Loucy (cell line): ENCODE measurements at regions not wholly inside any gene's neighbourhood (a gene's known extent, or its start where the extent isn't known, plus 50 kb on each side); places are given as distances from the start of the nearest gene placed in this dataset.

ENCODE experiments used
- H2AFZ ChIP-seq: fragments of 200-600 bp; sonication (generic); 2 replicates; pipeline ENCODE4 v1.6.0; 2016; ENCODE audit warnings: antibody characterized with exemption, mild to moderate bottlenecking, low read length, moderate library complexity
- H3F3A ChIP-seq: fragments of 200-600 bp; 2 replicates; pipeline ENCODE4 v1.6.0; 2016; ENCODE audit warnings: antibody characterized with exemption, low read depth, mild to moderate bottlenecking
- H3K27me3 ChIP-seq: fragments of 200-600 bp; sonication (generic); 2 replicates; pipeline ENCODE4 v1.6.1; 2014; ENCODE audit warnings: low read length, mild to moderate bottlenecking; ENCODE audit not compliant: insufficient read depth, poor library complexity, severe bottlenecking
- H3K36me3 ChIP-seq: fragments of 200-600 bp; sonication (generic); 2 replicates; pipeline ENCODE4 v1.6.1; 2016; ENCODE audit warnings: low read length; ENCODE audit not compliant: insufficient read depth
- H3K4me1 ChIP-seq: fragments of 200-600 bp; sonication (generic); 2 replicates; pipeline ENCODE4 v1.5.1; 2014; ENCODE audit warnings: low read length, mild to moderate bottlenecking; ENCODE audit not compliant: insufficient read depth, poor library complexity, severe bottlenecking
- H3K4me2 ChIP-seq: fragments of 200-600 bp; sonication (generic); 2 replicates; pipeline ENCODE4 v1.6.0; 2014; ENCODE audit warnings: antibody characterized with exemption, low read length, low read depth, mild to moderate bottlenecking; ENCODE audit not compliant: poor library complexity, severe bottlenecking
- H3K4me3 ChIP-seq: fragments of 200-600 bp; sonication (generic); 2 replicates; pipeline ENCODE4 v1.5.1; 2014; ENCODE audit warnings: low read length, mild to moderate bottlenecking, mixed read lengths; ENCODE audit not compliant: poor library complexity, severe bottlenecking
- H3K79me2 ChIP-seq: fragments of 200-600 bp; sonication (generic); 2 replicates; pipeline ENCODE4 v1.6.1; 2014; ENCODE audit warnings: low read length; ENCODE audit not compliant: insufficient read depth
- H3K9ac ChIP-seq: fragments of 200-600 bp; sonication (generic); 2 replicates; pipeline ENCODE4 v1.6.0; 2014; ENCODE audit warnings: mild to moderate bottlenecking, low read depth, low read length, moderate library complexity; ENCODE audit not compliant: poor library complexity, severe bottlenecking
- H3K9me2 ChIP-seq: fragments of 200-600 bp; sonication (generic); replicated peaks from 2 replicates; pipeline ENCODE4 v1.6.1; 2016; ENCODE audit warnings: low read depth, low read length, mixed read lengths
- H3K9me3 ChIP-seq: fragments of 200-600 bp; sonication (generic); 2 replicates; pipeline ENCODE4 v1.6.1; 2014; ENCODE audit warnings: mild to moderate bottlenecking, antibody characterized with exemption, low read length, low read depth; ENCODE audit not compliant: insufficient read depth
- H4K20me1 ChIP-seq: fragments of 200-600 bp; sonication (generic); 2 replicates; pipeline ENCODE4 v1.6.0; 2014; ENCODE audit warnings: antibody characterized with exemption, low read length, mild to moderate bottlenecking; ENCODE audit not compliant: insufficient read depth, poor library complexity, severe bottlenecking
- EZH2phosphoT487 ChIP-seq: fragments of 200-600 bp; IDR thresholded peaks from 2 replicates; pipeline ENCODE4 v1.6.1; 2018; ENCODE audit warnings: antibody characterized with exemption, mild to moderate bottlenecking, moderate library complexity, borderline replicate concordance
- TF ChIP-seq, protein P1 (sequence below): fragments of 200-600 bp; sonication (generic); conservative IDR thresholded peaks from 2 replicates; pipeline ENCODE4 v1.5.1; 2014; ENCODE audit warnings: mild to moderate bottlenecking, antibody characterized with exemption, low read length

DNA sequence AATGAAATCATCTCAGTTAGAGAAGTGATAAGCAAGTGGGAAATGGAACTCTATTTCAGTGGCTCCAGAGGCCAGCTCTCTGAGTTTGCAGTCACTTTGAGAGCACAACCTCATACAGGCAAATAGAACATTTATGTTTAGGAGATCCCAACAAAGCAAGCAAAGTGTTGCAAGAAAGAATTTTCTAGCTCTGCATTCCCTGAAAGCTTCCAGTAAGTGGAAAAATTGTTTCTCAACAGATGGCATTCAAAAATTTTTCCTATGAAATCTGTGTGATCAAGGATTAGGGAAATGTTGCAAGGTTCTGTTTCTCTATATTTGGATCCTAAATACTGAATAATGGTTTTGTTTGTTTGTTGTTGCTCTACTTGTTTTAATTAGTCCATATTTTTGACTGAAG lies 764.2 kb upstream of the ZNF608 start:
- Histone ChIP-seq H3K36me3 (no peaks in the 10 kb centered on the region), H3K4me1 (no peaks in the 10 kb centered on the region), H4K20me1 (no peaks in the 10 kb centered on the region), H3K9me2 (no peaks in the 10 kb centered on the region), H3K4me3 (no peak overlapping the region), H3F3A (no peaks in the 10 kb centered on the region), H3K9ac (no peak overlapping the region), H2AFZ (no peak overlapping the region), H3K9me3 (no peaks in the 10 kb centered on the region), H3K4me2 (no peak overlapping the region), H3K79me2 (no peaks in the 10 kb centered on the region), H3K27me3 (no peaks in the 10 kb centered on the region)
- no peak for TF ChIP-seq EZH2phosphoT487
- TF ChIP-seq, protein P1, sequence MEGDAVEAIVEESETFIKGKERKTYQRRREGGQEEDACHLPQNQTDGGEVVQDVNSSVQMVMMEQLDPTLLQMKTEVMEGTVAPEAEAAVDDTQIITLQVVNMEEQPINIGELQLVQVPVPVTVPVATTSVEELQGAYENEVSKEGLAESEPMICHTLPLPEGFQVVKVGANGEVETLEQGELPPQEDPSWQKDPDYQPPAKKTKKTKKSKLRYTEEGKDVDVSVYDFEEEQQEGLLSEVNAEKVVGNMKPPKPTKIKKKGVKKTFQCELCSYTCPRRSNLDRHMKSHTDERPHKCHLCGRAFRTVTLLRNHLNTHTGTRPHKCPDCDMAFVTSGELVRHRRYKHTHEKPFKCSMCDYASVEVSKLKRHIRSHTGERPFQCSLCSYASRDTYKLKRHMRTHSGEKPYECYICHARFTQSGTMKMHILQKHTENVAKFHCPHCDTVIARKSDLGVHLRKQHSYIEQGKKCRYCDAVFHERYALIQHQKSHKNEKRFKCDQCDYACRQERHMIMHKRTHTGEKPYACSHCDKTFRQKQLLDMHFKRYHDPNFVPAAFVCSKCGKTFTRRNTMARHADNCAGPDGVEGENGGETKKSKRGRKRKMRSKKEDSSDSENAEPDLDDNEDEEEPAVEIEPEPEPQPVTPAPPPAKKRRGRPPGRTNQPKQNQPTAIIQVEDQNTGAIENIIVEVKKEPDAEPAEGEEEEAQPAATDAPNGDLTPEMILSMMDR = no peak

DNA sequence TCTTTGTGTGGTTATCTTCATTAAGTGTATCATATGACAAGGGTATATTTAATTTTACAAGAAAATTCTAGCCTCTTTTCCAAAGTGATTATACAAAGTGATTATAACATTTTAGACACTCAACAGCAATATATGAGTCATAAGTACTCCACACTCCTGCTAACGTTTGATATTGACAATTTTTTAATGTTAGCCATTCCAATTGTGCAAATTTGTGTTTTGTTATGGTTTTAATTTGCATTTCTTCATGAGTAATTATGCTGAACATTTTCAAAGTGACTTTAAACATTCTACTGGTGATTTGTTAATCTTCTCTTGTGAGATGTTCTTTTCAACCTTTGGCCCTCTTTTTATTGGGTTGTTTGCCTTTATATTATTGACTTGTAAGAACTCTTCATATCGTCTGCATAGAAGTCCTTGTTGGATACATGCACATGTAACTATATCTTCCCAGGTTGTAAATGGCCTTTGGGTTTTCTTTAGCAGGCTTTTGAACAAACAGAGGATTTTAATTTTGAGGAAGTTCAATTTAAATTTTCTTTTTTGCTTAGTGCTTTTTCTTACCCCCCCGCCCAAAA lies 771.6 kb upstream of the ZNF608 start:
- H3K4me2 ChIP-seq = no peak overlapping the region
- H3K4me1 ChIP-seq = no peaks in the 10 kb centered on the region
- no peak overlapping the region for H2AFZ ChIP-seq
- H3K9ac ChIP-seq = no peak overlapping the region
- H3K27me3 ChIP-seq = no peaks in the 10 kb centered on the region
- H4K20me1 ChIP-seq = no peaks in the 10 kb centered on the region
- no peaks in the 10 kb centered on the region for H3F3A ChIP-seq
- no peak for TF ChIP-seq EZH2phosphoT487
- TF ChIP-seq, protein P1 = no peak
- no peaks in the 10 kb centered on the region for H3K9me3 ChIP-seq
- H3K79me2 ChIP-seq = no peaks in the 10 kb centered on the region
- H3K4me3 ChIP-seq = no peak overlapping the region
- H3K36me3 ChIP-seq = no peaks in the 10 kb centered on the region
- H3K9me2 ChIP-seq = no peaks in the 10 kb centered on the region

DNA sequence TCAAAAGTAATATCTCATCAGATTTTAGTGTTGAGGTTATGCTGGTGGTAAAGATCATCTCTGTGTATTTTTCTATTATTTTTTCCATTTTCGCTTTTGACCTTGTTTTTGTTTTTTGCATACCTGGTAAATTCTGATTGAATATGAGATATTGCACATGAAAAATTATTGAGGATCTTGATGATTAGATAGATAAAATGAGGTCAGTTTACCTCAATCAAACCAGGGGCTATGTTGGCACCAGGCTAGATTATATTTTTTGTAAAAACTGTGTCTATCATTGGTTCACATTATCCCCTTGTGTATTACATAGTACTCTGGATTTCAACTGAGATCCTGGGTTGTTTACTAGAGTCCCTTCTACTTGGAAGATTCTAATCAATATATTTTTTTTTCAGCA lies 774.9 kb upstream of the ZNF608 start:
- no peaks in the 10 kb centered on the region for H4K20me1 ChIP-seq
- no peaks in the 10 kb centered on the region for H3K36me3 ChIP-seq
- H3K27me3 ChIP-seq = no peaks in the 10 kb centered on the region
- H3K4me3 ChIP-seq = no peak overlapping the region
- no peaks in the 10 kb centered on the region for H3K9me3 ChIP-seq
- H3F3A ChIP-seq = no peaks in the 10 kb centered on the region
- no peaks in the 10 kb centered on the region for H3K79me2 ChIP-seq
- no peak overlapping the region for H3K4me2 ChIP-seq
- H2AFZ ChIP-seq = no peak overlapping the region
- H3K4me1 ChIP-seq = no peaks in the 10 kb centered on the region
- H3K9ac ChIP-seq = no peak overlapping the region
- no peaks in the 10 kb centered on the region for H3K9me2 ChIP-seq
- TF ChIP-seq EZH2phosphoT487 = no peak
- TF ChIP-seq, protein P1 = no peak
